ENCODE measurements at regions not wholly inside any gene's neighbourhood (a gene's known extent, or its start where the extent isn't known, plus 50 kb on each side); places are given as distances from the start of the nearest gene placed in this dataset.

DNA sequence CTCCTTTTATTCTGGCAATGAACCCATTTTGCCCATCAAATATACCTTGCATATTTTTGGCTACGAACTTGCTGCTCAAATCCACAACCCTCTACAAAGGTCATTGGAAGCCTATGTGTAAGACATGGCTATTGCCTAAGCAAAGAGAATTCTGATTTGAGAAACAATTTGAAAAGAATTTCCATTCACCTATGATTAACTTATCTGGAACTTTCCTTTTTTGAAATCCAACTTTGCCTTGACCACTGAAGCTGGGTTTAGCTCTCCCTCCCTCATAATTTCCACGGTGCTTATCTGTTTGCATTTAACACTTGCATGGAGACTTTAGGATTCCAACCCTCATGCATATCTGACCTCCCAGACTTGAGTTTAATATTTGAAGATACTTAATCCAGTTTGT is 1514.7 kb upstream of the SLC10A2 start (continued):
- TF ChIP-seq, protein P1, sequence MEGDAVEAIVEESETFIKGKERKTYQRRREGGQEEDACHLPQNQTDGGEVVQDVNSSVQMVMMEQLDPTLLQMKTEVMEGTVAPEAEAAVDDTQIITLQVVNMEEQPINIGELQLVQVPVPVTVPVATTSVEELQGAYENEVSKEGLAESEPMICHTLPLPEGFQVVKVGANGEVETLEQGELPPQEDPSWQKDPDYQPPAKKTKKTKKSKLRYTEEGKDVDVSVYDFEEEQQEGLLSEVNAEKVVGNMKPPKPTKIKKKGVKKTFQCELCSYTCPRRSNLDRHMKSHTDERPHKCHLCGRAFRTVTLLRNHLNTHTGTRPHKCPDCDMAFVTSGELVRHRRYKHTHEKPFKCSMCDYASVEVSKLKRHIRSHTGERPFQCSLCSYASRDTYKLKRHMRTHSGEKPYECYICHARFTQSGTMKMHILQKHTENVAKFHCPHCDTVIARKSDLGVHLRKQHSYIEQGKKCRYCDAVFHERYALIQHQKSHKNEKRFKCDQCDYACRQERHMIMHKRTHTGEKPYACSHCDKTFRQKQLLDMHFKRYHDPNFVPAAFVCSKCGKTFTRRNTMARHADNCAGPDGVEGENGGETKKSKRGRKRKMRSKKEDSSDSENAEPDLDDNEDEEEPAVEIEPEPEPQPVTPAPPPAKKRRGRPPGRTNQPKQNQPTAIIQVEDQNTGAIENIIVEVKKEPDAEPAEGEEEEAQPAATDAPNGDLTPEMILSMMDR (IDR thresholded peaks at IDR 0.05 in 2 of 3, conservative IDR thresholded peaks at IDR 0.05 in 1 of 3; ENCODE audit: borderline replicate concordance in 1 of 3, insufficient read depth in 1 of 3, low read depth in 2 of 3, low read length in 2 of 3) = no peak
- TF ChIP-seq JUND (IDR thresholded peaks at IDR 0.05) (no peak), SRF (IDR thresholded peaks at IDR 0.05; ENCODE audit: low read depth) (no peak)
- TF ChIP-seq, protein P2, sequence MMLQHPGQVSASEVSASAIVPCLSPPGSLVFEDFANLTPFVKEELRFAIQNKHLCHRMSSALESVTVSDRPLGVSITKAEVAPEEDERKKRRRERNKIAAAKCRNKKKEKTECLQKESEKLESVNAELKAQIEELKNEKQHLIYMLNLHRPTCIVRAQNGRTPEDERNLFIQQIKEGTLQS (IDR thresholded peaks at IDR 0.05) = no peak

DNA sequence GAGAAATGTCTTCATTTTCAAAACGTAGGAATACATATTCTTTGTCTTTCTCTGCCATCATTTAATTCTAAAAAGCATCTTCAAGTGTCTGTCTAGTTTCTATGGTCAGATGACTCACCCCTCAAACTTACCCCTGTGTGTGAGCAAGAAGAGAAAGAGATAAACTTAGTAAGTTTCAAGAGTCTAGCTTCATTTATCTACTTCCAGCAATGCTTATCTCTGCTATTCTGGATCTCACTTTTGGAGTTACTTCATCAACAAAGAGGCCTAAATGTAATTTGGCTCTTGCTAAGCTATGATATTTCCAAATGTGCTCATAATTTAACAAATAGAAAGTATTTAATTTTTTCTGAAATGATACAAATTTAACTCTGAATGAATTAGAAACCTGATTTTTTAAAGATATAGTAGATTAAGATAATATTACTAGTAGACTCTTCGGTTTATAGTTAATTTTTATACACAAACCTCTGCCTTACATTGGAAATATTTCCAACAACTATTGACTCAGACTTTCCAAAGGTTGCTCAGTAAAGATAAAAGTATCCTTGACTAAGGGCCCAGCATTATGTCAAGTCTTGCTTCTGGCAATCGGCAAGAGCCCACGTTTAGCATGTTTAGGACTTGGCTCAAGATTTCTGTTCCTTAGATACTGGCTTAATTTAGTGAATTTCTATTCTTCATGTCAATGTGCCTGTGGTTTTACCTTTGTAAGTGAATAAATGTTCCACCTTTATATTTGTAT is 1511.0 kb upstream of the SLC10A2 start:
- no peaks in the 10 kb centered on the region for H3K79me2 ChIP-seq (ENCODE audit: insufficient read depth, low read length)
- H3K27me3 ChIP-seq (ENCODE audit: insufficient read depth, low read length) = no peaks in the 10 kb centered on the region
- intact Hi-C loops (cut with micrococcal nuclease) = no loop called here
- POLR2A ChIA-PET = no interaction called here
- H3K9ac ChIP-seq (ENCODE audit: low read length) = no peak overlapping the region
- no peak for DNase-seq (ENCODE audit: low read depth, low spot score)
- CTCF ChIA-PET = no interaction called here
- no peak overlapping the region for H2AFZ ChIP-seq (ENCODE audit: low read depth, low read length, poor library complexity, severe bottlenecking)
- H3K4me1 ChIP-seq (ENCODE audit: control insufficient read depth in 1 of 2, insufficient read depth in 2 of 2, low read length in 2 of 2) = no peaks in the 10 kb centered on the region
- RAD21 ChIA-PET (ENCODE audit: low non-redundant PET in 1 of 2, low total read pairs in 2 of 2, uncharacterized antibody in 2 of 2, unreplicated experiment in 2 of 2) = no interaction called here
- no TSS peak for BruUV-seq (replicated peaks)
- no peaks in the 10 kb centered on the region for H3K36me3 ChIP-seq (ENCODE audit: control insufficient read depth in 1 of 2, insufficient read depth in 2 of 2, low read length in 2 of 2)
- H3K4me3 ChIP-seq (replicated peaks in 1 of 2; ENCODE audit: low read depth in 1 of 2, low read length in 2 of 2) = no peak overlapping the region
- H3K4me2 ChIP-seq (ENCODE audit: low read length) = no peak overlapping the region
- H3K9me3 ChIP-seq (ENCODE audit: control insufficient read depth in 1 of 2, insufficient read depth in 1 of 2, low read depth in 1 of 2, low read length in 2 of 2) = no peaks in the 10 kb centered on the region
- H3K9me2 ChIP-seq (ENCODE audit: insufficient read depth) = no peaks in the 10 kb centered on the region
- no peak overlapping the region for H3K27ac ChIP-seq (ENCODE audit: low read depth, low read length)
- TF ChIP-seq, protein P3, sequence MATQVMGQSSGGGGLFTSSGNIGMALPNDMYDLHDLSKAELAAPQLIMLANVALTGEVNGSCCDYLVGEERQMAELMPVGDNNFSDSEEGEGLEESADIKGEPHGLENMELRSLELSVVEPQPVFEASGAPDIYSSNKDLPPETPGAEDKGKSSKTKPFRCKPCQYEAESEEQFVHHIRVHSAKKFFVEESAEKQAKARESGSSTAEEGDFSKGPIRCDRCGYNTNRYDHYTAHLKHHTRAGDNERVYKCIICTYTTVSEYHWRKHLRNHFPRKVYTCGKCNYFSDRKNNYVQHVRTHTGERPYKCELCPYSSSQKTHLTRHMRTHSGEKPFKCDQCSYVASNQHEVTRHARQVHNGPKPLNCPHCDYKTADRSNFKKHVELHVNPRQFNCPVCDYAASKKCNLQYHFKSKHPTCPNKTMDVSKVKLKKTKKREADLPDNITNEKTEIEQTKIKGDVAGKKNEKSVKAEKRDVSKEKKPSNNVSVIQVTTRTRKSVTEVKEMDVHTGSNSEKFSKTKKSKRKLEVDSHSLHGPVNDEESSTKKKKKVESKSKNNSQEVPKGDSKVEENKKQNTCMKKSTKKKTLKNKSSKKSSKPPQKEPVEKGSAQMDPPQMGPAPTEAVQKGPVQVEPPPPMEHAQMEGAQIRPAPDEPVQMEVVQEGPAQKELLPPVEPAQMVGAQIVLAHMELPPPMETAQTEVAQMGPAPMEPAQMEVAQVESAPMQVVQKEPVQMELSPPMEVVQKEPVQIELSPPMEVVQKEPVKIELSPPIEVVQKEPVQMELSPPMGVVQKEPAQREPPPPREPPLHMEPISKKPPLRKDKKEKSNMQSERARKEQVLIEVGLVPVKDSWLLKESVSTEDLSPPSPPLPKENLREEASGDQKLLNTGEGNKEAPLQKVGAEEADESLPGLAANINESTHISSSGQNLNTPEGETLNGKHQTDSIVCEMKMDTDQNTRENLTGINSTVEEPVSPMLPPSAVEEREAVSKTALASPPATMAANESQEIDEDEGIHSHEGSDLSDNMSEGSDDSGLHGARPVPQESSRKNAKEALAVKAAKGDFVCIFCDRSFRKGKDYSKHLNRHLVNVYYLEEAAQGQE (IDR thresholded peaks at IDR 0.05; ENCODE audit: low read depth) = no peak
- no peak for TF ChIP-seq ELF1 (IDR thresholded peaks at IDR 0.05; ENCODE audit: borderline replicate concordance, low read depth)
- no peak for TF ChIP-seq CEBPB (IDR thresholded peaks at IDR 0.05; ENCODE audit: low read depth)
- TF ChIP-seq CBX3 (IDR thresholded peaks at IDR 0.05; ENCODE audit: low read depth) = no peak
- TF ChIP-seq TCF7L2 (IDR thresholded peaks at IDR 0.05; ENCODE audit: borderline replicate concordance, extremely low read depth, insufficient read depth, insufficient read length) = no peak
- TF ChIP-seq, protein P2 (IDR thresholded peaks at IDR 0.05) = no peak
- no peak for TF ChIP-seq SRF (IDR thresholded peaks at IDR 0.05; ENCODE audit: low read depth)
- TF ChIP-seq, protein P1 (IDR thresholded peaks at IDR 0.05 in 2 of 3, conservative IDR thresholded peaks at IDR 0.05 in 1 of 3; ENCODE audit: borderline replicate concordance in 1 of 3, insufficient read depth in 1 of 3, low read depth in 2 of 3, low read length in 2 of 3) = no peak
- TF ChIP-seq ZFX (IDR thresholded peaks at IDR 0.05) = no peak
- no peak for TF ChIP-seq POLR2A (IDR thresholded peaks at IDR 0.05; ENCODE audit: borderline replicate concordance, extremely low read depth, insufficient read depth, insufficient read length)
- TF ChIP-seq, protein P4, sequence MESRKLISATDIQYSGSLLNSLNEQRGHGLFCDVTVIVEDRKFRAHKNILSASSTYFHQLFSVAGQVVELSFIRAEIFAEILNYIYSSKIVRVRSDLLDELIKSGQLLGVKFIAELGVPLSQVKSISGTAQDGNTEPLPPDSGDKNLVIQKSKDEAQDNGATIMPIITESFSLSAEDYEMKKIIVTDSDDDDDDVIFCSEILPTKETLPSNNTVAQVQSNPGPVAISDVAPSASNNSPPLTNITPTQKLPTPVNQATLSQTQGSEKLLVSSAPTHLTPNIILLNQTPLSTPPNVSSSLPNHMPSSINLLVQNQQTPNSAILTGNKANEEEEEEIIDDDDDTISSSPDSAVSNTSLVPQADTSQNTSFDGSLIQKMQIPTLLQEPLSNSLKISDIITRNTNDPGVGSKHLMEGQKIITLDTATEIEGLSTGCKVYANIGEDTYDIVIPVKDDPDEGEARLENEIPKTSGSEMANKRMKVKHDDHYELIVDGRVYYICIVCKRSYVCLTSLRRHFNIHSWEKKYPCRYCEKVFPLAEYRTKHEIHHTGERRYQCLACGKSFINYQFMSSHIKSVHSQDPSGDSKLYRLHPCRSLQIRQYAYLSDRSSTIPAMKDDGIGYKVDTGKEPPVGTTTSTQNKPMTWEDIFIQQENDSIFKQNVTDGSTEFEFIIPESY (IDR thresholded peaks at IDR 0.05; ENCODE audit: extremely low read depth, insufficient replicate concordance, low read length) = no peak
- TF ChIP-seq SP1 (IDR thresholded peaks at IDR 0.05; ENCODE audit: low read depth) = no peak
- no peak for ATAC-seq
- no peaks in the 10 kb centered on the region for H4K20me1 ChIP-seq (ENCODE audit: insufficient read depth)

Data from HCT116 (cell line).